K562 (cell line): ENCODE measurements at regions not wholly inside any gene's neighbourhood (a gene's known extent, or its start where the extent isn't known, plus 50 kb on each side); places are given as distances from the start of the nearest gene placed in this dataset.

Source experiments
- ATAC-seq: fragments of 200-7000 bp; cut with Tn5 transposase; 3 replicates; pipeline ENCODE4 v1.9.1; 2020; ENCODE audit warnings: moderate library complexity
- BruUV-seq: library from RNA; stranded (reverse); fragments of 400-500 nt; replicated peaks from 2 replicates; lab custom pipeline; 2021; lab: Mats Ljungman, UMichigan
- CTCF ChIA-PET: fragments of 300-600 bp; formaldehyde crosslinking; extraction: SDS; loops from one replicate; lab custom pipeline; 2021; ENCODE audit warnings: low intra/inter-chr PET ratio; lab: Yijun Ruan, JAX
- POLR2A ChIA-PET: fragments of 300-600, 350-650 bp; sonication (Branson Sonifier 250); formaldehyde crosslinking; extraction: SDS; loops from one replicate; lab custom pipeline; 2021; ENCODE audit warnings: antibody characterized with exemption, inconsistent platforms; lab: Yijun Ruan, JAX
- DNase-seq, 4 experiments: peaks; one replicate each; pipeline versions ENCODE4 v3.0.0 to v3.0.0-alpha.2; 2011 to 2018; ENCODE audit warnings: low spot score in 3 of 4, mixed read lengths in 3 of 4; ENCODE audit errors: extremely low read depth in 1 of 4
- FAIRE-seq: peaks from 2 replicates; lab custom pipeline; 2011; peaks lifted over from hg19 to GRCh38; lab: Jason Lieb, UNC
- H2AFZ ChIP-seq: 2 replicates; pipeline ENCODE4 v1.6.0; 2011; ENCODE audit warnings: low read depth, low read length, control low read depth, inconsistent platforms
- H3K27ac ChIP-seq: fragments of 200-600 bp; 3 replicates; pipeline ENCODE4 v1.8.0; 2011; ENCODE audit warnings: low read depth, mild to moderate bottlenecking, control low read depth, inconsistent platforms, low read length, moderate library complexity, mixed read lengths; ENCODE audit errors: extremely low read depth
- H3K27me3 ChIP-seq, 2 experiments: fragments of 300-600 bp in 1 of 2; 2 replicates in 1 of 2; 3 replicates in 1 of 2; pipeline versions ENCODE4 v1.6.0 to v1.8.0; 2011; ENCODE audit warnings: inconsistent platforms in 2 of 2, low read length in 2 of 2, mild to moderate bottlenecking in 1 of 2, mixed read lengths in 1 of 2, moderate library complexity in 1 of 2; ENCODE audit not compliant: control insufficient read depth in 2 of 2, insufficient read depth in 2 of 2
- H3K36me3 ChIP-seq: fragments of 300-600 bp; 3 replicates; pipeline ENCODE4 v1.8.0; 2011; ENCODE audit warnings: mild to moderate bottlenecking, low read length, inconsistent platforms; ENCODE audit not compliant: control insufficient read depth, insufficient read depth
- H3K4me1 ChIP-seq, 2 experiments: fragments of 200-600 bp in 1 of 2; replicated peaks in 1 of 2; 2 replicates in 1 of 2; 3 replicates in 1 of 2; pipeline versions ENCODE4 v1.5.1 to v1.8.0; 2011; ENCODE audit warnings: inconsistent platforms in 2 of 2, low read length in 2 of 2, mild to moderate bottlenecking in 1 of 2, mixed read lengths in 1 of 2, moderate library complexity in 1 of 2; ENCODE audit not compliant: control insufficient read depth in 2 of 2, insufficient read depth in 2 of 2
- H3K4me2 ChIP-seq: 2 replicates; pipeline ENCODE4 v1.6.1; 2011; ENCODE audit warnings: low read length, control low read depth, inconsistent platforms, mixed read lengths; ENCODE audit not compliant: insufficient read depth
- H3K4me3 ChIP-seq: fragments of 200-600 bp; sonication (generic), shearing (Covaris generic); 2 replicates; pipeline ENCODE4 v1.5.1; 2016; ENCODE audit warnings: control low read depth, inconsistent platforms
- H3K79me2 ChIP-seq: fragments of 200-600 bp; 3 replicates; pipeline ENCODE4 v1.8.0; 2011; ENCODE audit warnings: low read length, inconsistent platforms; ENCODE audit not compliant: control insufficient read depth, insufficient read depth
- H3K9ac ChIP-seq, 2 experiments: 2 replicates each; pipeline versions ENCODE4 v1.6.0 to v1.6.1; 2011; ENCODE audit warnings: low read depth in 2 of 2, low read length in 2 of 2, control low read depth in 1 of 2, inconsistent platforms in 1 of 2, mild to moderate bottlenecking in 1 of 2, mixed read lengths in 1 of 2; ENCODE audit not compliant: insufficient read depth in 1 of 2
- H3K9me1 ChIP-seq: one replicate; pipeline ENCODE4 v1.6.0; 2011; ENCODE audit warnings: inconsistent platforms, mild to moderate bottlenecking, low read length, moderate library complexity; ENCODE audit not compliant: control insufficient read depth, insufficient read depth
- H3K9me3 ChIP-seq: replicated peaks from 2 replicates; pipeline ENCODE4 v1.5.1; 2011; ENCODE audit warnings: low read depth, low read length, inconsistent platforms; ENCODE audit not compliant: control insufficient read depth, insufficient read depth
- H4K20me1 ChIP-seq: replicated peaks from 2 replicates; pipeline ENCODE4 v1.6.1; 2011; ENCODE audit warnings: low read length, inconsistent platforms, mixed read lengths; ENCODE audit not compliant: control insufficient read depth, insufficient read depth
- AFF4 ChIP-seq: sonication (generic); formaldehyde crosslinking; IDR thresholded peaks from 2 replicates; pipeline ENCODE4 v1.8.0; 2023; ENCODE audit warnings: mild to moderate bottlenecking, missing genetic modification reagents
- ZBTB26 ChIP-seq: fragments of 450-650 bp; formaldehyde crosslinking; IDR thresholded peaks from 2 replicates; pipeline ENCODE4 v1.4.0; 2022; ENCODE audit warnings: missing genetic modification characterization
- ZNF75A ChIP-seq: fragments of 450-650 bp; formaldehyde crosslinking; IDR thresholded peaks from 2 replicates; pipeline ENCODE4 v1.4.0; 2020; ENCODE audit warnings: mild to moderate bottlenecking
- WGBS: fragments of 100-300 bp; shearing (Covaris generic); methylation state at CpG from one replicate; pipeline ENCODE4 v1.1.6; 2016; ENCODE audit warnings: low coverage, mixed read lengths; ENCODE audit not compliant: insufficient coverage; ENCODE audit errors: missing lambda C conversion rate; 5-methylcytosine and 5-hydroxymethylcytosine counted together
- in situ Hi-C: fragments of 300-500 bp; cut with MboI; formaldehyde crosslinking; loops from 4 replicates; pipeline ENCODE4 v1.15.0; 2018; ENCODE audit warnings: inconsistent platforms, mixed read lengths
- intact Hi-C: fragments of 100-400 bp; cut with micrococcal nuclease; formaldehyde crosslinking; loops from 2 replicates; pipeline ENCODE4 v1.14.2; 2022

DNA sequence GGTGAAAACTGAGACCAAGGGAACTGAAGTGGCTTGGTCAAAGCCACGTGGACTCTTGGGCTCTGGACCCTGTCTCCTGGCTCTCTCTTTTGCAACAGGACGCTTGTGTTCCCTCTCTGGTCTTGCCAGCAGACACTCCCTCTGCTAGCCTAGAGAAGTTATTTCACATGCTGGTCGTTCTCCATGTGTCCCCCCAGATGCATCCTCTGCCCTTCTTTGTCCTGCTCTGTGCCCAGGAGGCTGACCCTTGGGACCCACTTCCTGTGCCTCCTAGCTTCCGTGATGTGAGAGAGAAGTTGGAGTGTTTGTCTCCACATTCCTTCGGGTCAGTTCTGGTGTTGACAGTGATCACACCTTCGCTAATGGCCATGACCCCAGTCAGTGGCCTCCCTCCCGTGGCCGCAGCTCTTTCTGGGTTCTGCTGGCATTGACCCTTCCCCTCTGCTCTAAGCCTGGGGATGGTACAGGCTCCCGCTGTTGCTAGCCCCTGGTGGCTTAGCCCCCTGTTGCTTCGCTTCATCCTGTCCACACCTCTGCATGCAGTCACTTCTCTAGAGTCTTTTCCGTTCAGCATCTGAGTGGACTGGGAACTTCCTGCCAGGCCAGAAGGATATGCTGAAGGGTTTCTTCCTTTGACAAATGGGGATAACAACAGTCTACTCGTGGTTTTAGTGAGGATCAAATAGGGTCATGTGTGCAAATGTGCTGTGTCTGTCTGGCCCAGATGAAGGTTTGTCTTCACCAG, 70.1 kb upstream of the BMP2 start:
- CTCF ChIA-PET = no interaction called here
- Histone ChIP-seq H3K27me3 (no peaks in the 10 kb centered on the region), H3K4me2 (no peak overlapping the region), H3K27ac (no peak overlapping the region), H3K79me2 (no peaks in the 10 kb centered on the region), H3K4me3 (no peak overlapping the region), H3K9me3 (no peaks in the 10 kb centered on the region), H3K36me3 (no peaks in the 10 kb centered on the region), H3K9me1 (no peaks in the 10 kb centered on the region), H3K9ac (no peak overlapping the region), H2AFZ (no peak overlapping the region), H3K4me1 (no peaks in the 10 kb centered on the region), H4K20me1 (no peaks in the 10 kb centered on the region)
- 0% methylated on average over 9 of the region's 12 CpGs for WGBS
- POLR2A ChIA-PET = no interaction called here
- in situ Hi-C loops = no loop called here
- TF ChIP-seq AFF4 (CRISPR knock-in tag) (no peak), ZNF75A (CRISPR knock-in tag) (no peak), ZBTB26 (CRISPR knock-in tag) (no peak)
- no peak for DNase-seq
- intact Hi-C loops = no loop called here
- no peak for ATAC-seq
- no peak for FAIRE-seq
- BruUV-seq = no TSS peak
